Stimulated activated naive B cell treated with anti-CD40 and anti-IgM and Interleukin-4, amounts not matched to agents 10 μg/mL and 1 μg/mL and 100 μg/mL, for 72 hours (primary cell): ENCODE measurements at regions not wholly inside any gene's neighbourhood (a gene's known extent, or its start where the extent isn't known, plus 50 kb on each side); places are given as distances from the start of the nearest gene placed in this dataset.

Experiments
- ATAC-seq, 2 donors: fragments of 150-1000 bp; cut with Tn5 transposase; replicated peaks; 2 replicates each; pipeline ENCODE4 v1.10.0; 2021; ENCODE audit warnings: moderate library complexity in 1 of 2
- DNase-seq: peaks from one replicate; pipeline ENCODE4 v3.0.0; 2021
- H3K27ac Mint-ChIP-seq: one replicate; pipeline ENCODE4 v1.8.0; 2022; ENCODE audit warnings: mild to moderate bottlenecking, mixed read lengths
- H3K27me3 Mint-ChIP-seq, 2 donors: one replicate each; pipeline ENCODE4 v1.8.0; 2022; ENCODE audit warnings: mixed read lengths in 2 of 2
- H3K36me3 Mint-ChIP-seq, 2 donors: one replicate each; pipeline ENCODE4 v1.8.0; 2022; ENCODE audit warnings: mixed read lengths in 2 of 2, mild to moderate bottlenecking in 1 of 2
- H3K4me1 Mint-ChIP-seq, 2 donors: one replicate each; pipeline ENCODE4 v1.8.0; 2022; ENCODE audit warnings: mixed read lengths in 2 of 2, mild to moderate bottlenecking in 1 of 2
- H3K4me3 Mint-ChIP-seq, 2 donors: one replicate each; pipeline ENCODE4 v1.8.0; 2022; ENCODE audit warnings: mild to moderate bottlenecking in 2 of 2, mixed read lengths in 2 of 2, moderate library complexity in 1 of 2
- H3K9me3 Mint-ChIP-seq, 2 donors: one replicate each; pipeline ENCODE4 v1.8.0; 2022; ENCODE audit warnings: mixed read lengths in 2 of 2, mild to moderate bottlenecking in 1 of 2

DNA sequence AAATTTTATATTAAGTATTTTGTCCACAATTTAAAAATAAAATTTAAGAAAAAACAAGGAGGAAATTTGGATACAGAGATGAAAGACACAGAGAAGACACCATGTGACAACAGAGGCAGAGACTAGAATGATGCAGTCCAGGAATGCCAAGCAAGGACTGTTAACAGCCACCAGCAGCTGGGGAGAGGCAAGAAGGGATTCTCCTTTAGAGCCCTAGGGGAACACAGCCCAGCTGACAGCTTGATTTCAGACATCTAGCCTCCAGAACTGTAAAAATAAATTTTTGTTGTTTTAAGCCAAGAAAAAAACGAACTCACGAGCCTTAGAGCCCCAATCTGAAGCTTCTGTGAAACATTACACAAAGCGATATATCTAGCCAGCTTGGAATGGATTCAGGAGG lies 198.5 kb downstream of the ZNF648 start:
- peaks cover 0 to 6% of the 10 kb centered on the region in 2 donors for H3K9me3 Mint-ChIP-seq
- DNase-seq (no peak), ATAC-seq (no peak)
- H3K4me1 Mint-ChIP-seq, result no peaks in the 10 kb centered on the region
- no peak overlapping the region for H3K27ac Mint-ChIP-seq
- no peaks in the 10 kb centered on the region for H3K27me3 Mint-ChIP-seq
- no peaks in the 10 kb centered on the region for H3K36me3 Mint-ChIP-seq
- H3K4me3 Mint-ChIP-seq, result no peak overlapping the region

DNA sequence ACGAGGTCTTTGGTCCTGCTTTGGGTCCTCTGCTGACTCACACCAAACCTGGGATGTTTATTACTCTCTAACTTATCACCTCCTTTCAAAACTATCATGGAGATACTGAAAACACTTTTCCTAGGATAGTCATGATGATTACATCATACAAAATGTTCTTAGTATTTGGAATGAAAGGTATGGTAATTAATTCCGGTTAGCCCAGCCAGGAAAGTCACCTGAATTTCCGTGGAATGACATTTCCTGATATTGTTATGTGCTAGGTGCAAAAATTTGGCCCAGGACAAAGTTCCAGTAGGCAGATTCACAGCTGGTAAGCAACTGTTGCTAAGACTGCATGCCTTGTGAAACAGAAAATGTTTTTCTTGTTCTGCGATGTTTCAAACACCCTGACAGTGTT lies 203.4 kb downstream of the ZNF648 start:
- H3K9me3 Mint-ChIP-seq, result peaks cover 12 to 15% of the 10 kb centered on the region in 2 donors
- H3K4me1 Mint-ChIP-seq, result no peaks in the 10 kb centered on the region
- peaks cover 0 to 5% of the 10 kb centered on the region in 2 donors for H3K27me3 Mint-ChIP-seq
- no peaks in the 10 kb centered on the region for H3K36me3 Mint-ChIP-seq
- no peak overlapping the region for H3K4me3 Mint-ChIP-seq
- ATAC-seq, result no peak
- DNase-seq, result no peak
- H3K27ac Mint-ChIP-seq, result no peak overlapping the region
